H1 (cell line): ENCODE measurements at regions not wholly inside any gene's neighbourhood (a gene's known extent, or its start where the extent isn't known, plus 50 kb on each side); places are given as distances from the start of the nearest gene placed in this dataset.
A peak's percentile ranks its signal among the peaks of the same experiment; 100 is the strongest.

Experiments
- CTCF ChIA-PET: fragments of 300-600 bp; sonication (Branson Sonifier 250); formaldehyde crosslinking; loops from one replicate; lab custom pipeline; 2021; ENCODE audit not compliant: partially characterized antibody; lab: Charles Lee
- POLR2A ChIA-PET: fragments of 300-600 bp; sonication (Branson Sonifier 250); formaldehyde crosslinking; loops from one replicate; lab custom pipeline; 2021; ENCODE audit warnings: inconsistent platforms; ENCODE audit not compliant: partially characterized antibody; lab: Charles Lee
- DNase-seq, 2 experiments: peaks; one replicate each; pipeline versions ENCODE4 v3.0.0 to v3.0.0-alpha.2; 2010 to 2022; ENCODE audit warnings: low spot score in 2 of 2, low read depth in 1 of 2, mixed read lengths in 1 of 2
- FAIRE-seq: peaks from 2 replicates; lab custom pipeline; 2011; peaks lifted over from hg19 to GRCh38; lab: Jason Lieb, UNC
- H2AFZ ChIP-seq: 2 replicates; pipeline ENCODE4 v1.8.1; 2012; ENCODE audit warnings: low read length, inconsistent platforms
- H2AK5ac ChIP-seq: 2 replicates; pipeline ENCODE4 v1.6.1; 2013; ENCODE audit warnings: low read depth, low read length
- H2BK120ac ChIP-seq: replicated peaks from 2 replicates; pipeline ENCODE3; 2013; ENCODE audit warnings: low read depth, low read length, inconsistent platforms
- H2BK12ac ChIP-seq: 2 replicates; pipeline ENCODE4 v1.6.1; 2013; ENCODE audit warnings: low read depth, low read length
- H2BK15ac ChIP-seq: 2 replicates; pipeline ENCODE4 v1.6.1; 2013; ENCODE audit warnings: low read length
- H2BK20ac ChIP-seq: 2 replicates; pipeline ENCODE4 v1.6.1; 2013; ENCODE audit warnings: low read length
- H2BK5ac ChIP-seq: 2 replicates; pipeline ENCODE4 v1.6.1; 2013; ENCODE audit warnings: low read depth, low read length
- H3K14ac ChIP-seq: 2 replicates; pipeline ENCODE4 v1.6.1; 2013; ENCODE audit warnings: inconsistent platforms; ENCODE audit not compliant: insufficient read length
- H3K18ac ChIP-seq: 2 replicates; pipeline ENCODE4 v1.6.1; 2013; ENCODE audit warnings: low read length; ENCODE audit errors: extremely low read depth
- H3K23ac ChIP-seq: 2 replicates; pipeline ENCODE4 v1.6.1; 2013; ENCODE audit warnings: inconsistent platforms; ENCODE audit not compliant: insufficient read length
- H3K23me2 ChIP-seq: 2 replicates; pipeline ENCODE4 v1.6.1; 2013; ENCODE audit warnings: low read depth, low read length
- H3K27ac ChIP-seq: 2 replicates; pipeline ENCODE4 v1.6.1; 2011; ENCODE audit warnings: low read depth, low read length, inconsistent platforms
- H3K27me3 ChIP-seq, 4 experiments: replicated peaks in 1 of 4; 1 replicate in 1 of 4; 2 replicates in 3 of 4; pipeline versions ENCODE4 v1.6.1 to v1.8.1; 2011 to 2013; ENCODE audit warnings: low read length in 3 of 4, mild to moderate bottlenecking in 3 of 4, inconsistent platforms in 2 of 4, mixed read lengths in 2 of 4, moderate library complexity in 1 of 4; ENCODE audit not compliant: control insufficient read depth in 3 of 4, insufficient read depth in 3 of 4; ENCODE audit errors: extremely low read depth in 1 of 4
- H3K36me3 ChIP-seq, 4 experiments: 2 replicates each; pipeline versions ENCODE4 v1.6.1 to v1.8.1; 2011 to 2013; ENCODE audit warnings: mild to moderate bottlenecking in 4 of 4, low read length in 3 of 4, moderate library complexity in 2 of 4, control low read depth in 1 of 4, inconsistent platforms in 1 of 4; ENCODE audit not compliant: insufficient read depth in 4 of 4, control insufficient read depth in 2 of 4
- H3K4ac ChIP-seq: replicated peaks from 2 replicates; pipeline ENCODE3; 2013; ENCODE audit warnings: low read length, low read depth, mixed read lengths, inconsistent platforms; ENCODE audit not compliant: insufficient read length
- H3K4me1 ChIP-seq, 4 experiments: replicated peaks in 1 of 4; 1 replicate in 1 of 4; 2 replicates in 3 of 4; pipeline versions ENCODE4 v1.6.1 to v1.8.1; 2011 to 2013; ENCODE audit warnings: low read length in 3 of 4, inconsistent platforms in 2 of 4, mixed read lengths in 1 of 4; ENCODE audit not compliant: insufficient read depth in 4 of 4, control insufficient read depth in 3 of 4
- H3K4me2 ChIP-seq, 2 experiments: 2 replicates each; pipeline versions ENCODE4 v1.6.1 to v1.8.1; 2011 to 2013; ENCODE audit warnings: low read depth in 2 of 2, low read length in 2 of 2, control low read depth in 1 of 2, inconsistent platforms in 1 of 2, mild to moderate bottlenecking in 1 of 2; ENCODE audit not compliant: insufficient read depth in 1 of 2
- H3K4me3 ChIP-seq, 4 experiments: fragments of 200-600, 300-600 bp in 1 of 4; sonication (generic), shearing (Covaris generic), sonication (Bioruptor Twin) in 1 of 4; 2 replicates each; pipeline versions ENCODE4 v1.5.1 to v1.8.1; 2011 to 2016; ENCODE audit warnings: low read length in 4 of 4, low read depth in 3 of 4, control low read depth in 2 of 4, inconsistent platforms in 2 of 4, mild to moderate bottlenecking in 2 of 4, mixed read lengths in 1 of 4, moderate library complexity in 1 of 4; ENCODE audit not compliant: insufficient read depth in 2 of 4; ENCODE audit errors: extremely low read depth in 1 of 4
- H3K56ac ChIP-seq: replicated peaks from 2 replicates; pipeline ENCODE3; 2013; ENCODE audit warnings: low read depth, mild to moderate bottlenecking, mixed read lengths, low read length, inconsistent platforms; ENCODE audit not compliant: insufficient read length
- H3K79me1 ChIP-seq: 2 replicates; pipeline ENCODE4 v1.6.1; 2013; ENCODE audit warnings: low read depth, low read length, control low read depth
- H3K79me2 ChIP-seq, 2 experiments: 2 replicates each; pipeline versions ENCODE4 v1.6.1 to v1.8.1; 2012 to 2013; ENCODE audit warnings: low read length in 2 of 2, mild to moderate bottlenecking in 2 of 2, inconsistent platforms in 1 of 2; ENCODE audit not compliant: insufficient read depth in 2 of 2, control insufficient read depth in 1 of 2
- H3K9ac ChIP-seq, 4 experiments: replicated peaks in 1 of 4; 1 replicate in 1 of 4; 2 replicates in 3 of 4; pipeline versions ENCODE4 v1.6.1 to v1.8.1; 2011 to 2013; ENCODE audit warnings: low read depth in 3 of 4, low read length in 3 of 4, control low read depth in 2 of 4, mild to moderate bottlenecking in 2 of 4, moderate library complexity in 2 of 4, inconsistent platforms in 1 of 4; ENCODE audit errors: extremely low read depth in 1 of 4
- H3K9me3 ChIP-seq, 2 experiments: 2 replicates each; pipeline versions ENCODE4 v1.6.1 to v1.8.1; 2012 to 2013; ENCODE audit warnings: mild to moderate bottlenecking in 2 of 2, moderate library complexity in 2 of 2, control low read depth in 1 of 2, inconsistent platforms in 1 of 2, low read depth in 1 of 2, low read length in 1 of 2, mixed read lengths in 1 of 2; ENCODE audit not compliant: insufficient read depth in 2 of 2
- H4K20me1 ChIP-seq, 2 experiments: replicated peaks in 1 of 2; 2 replicates each; pipeline versions ENCODE3 to v1.8.1; 2011 to 2013; ENCODE audit warnings: inconsistent platforms in 2 of 2, low read length in 2 of 2, mild to moderate bottlenecking in 1 of 2; ENCODE audit not compliant: insufficient read depth in 2 of 2, control insufficient read depth in 1 of 2
- H4K5ac ChIP-seq: 2 replicates; pipeline ENCODE4 v1.6.1; 2013; ENCODE audit warnings: low read length, low read depth, mixed read lengths, inconsistent platforms; ENCODE audit not compliant: insufficient read length
- H4K8ac ChIP-seq: 2 replicates; pipeline ENCODE4 v1.8.0; 2013; ENCODE audit warnings: mild to moderate bottlenecking, moderate library complexity, low read length, inconsistent platforms; ENCODE audit not compliant: insufficient read depth; ENCODE audit errors: extremely low read depth
- H4K91ac ChIP-seq: replicated peaks from 2 replicates; pipeline ENCODE3; 2013; ENCODE audit warnings: low read length, mixed read lengths, inconsistent platforms; ENCODE audit not compliant: insufficient read length
- CBX5 ChIP-seq: fragments of 300-800, 300-1000 bp; sonication (generic); IDR thresholded peaks from 2 replicates; pipeline ENCODE4 v1.7.1; 2016; ENCODE audit warnings: antibody characterized with exemption, low read length, low read depth
- CREB1 ChIP-seq: IDR thresholded peaks from 2 replicates; pipeline ENCODE4 v1.6.1; 2012; ENCODE audit warnings: inconsistent platforms
- HDAC2 ChIP-seq, 2 experiments: fragments of 300-600 bp in 1 of 2; sonication (generic) in 1 of 2; IDR thresholded peaks; 2 replicates each; pipeline ENCODE4 v1.6.1; 2011 to 2012; ENCODE audit warnings: low read depth in 2 of 2, low read length in 2 of 2, mild to moderate bottlenecking in 2 of 2, moderate library complexity in 2 of 2, borderline replicate concordance in 1 of 2, inconsistent platforms in 1 of 2
- JUND ChIP-seq: IDR thresholded peaks from 2 replicates; pipeline ENCODE4 v1.6.1; 2011; ENCODE audit warnings: mild to moderate bottlenecking, improper control_type of control experiment, low read length
- KDM1A ChIP-seq: fragments of 200-600, 300-600 bp; sonication (generic); IDR thresholded peaks from 2 replicates; pipeline ENCODE4 v1.7.1; 2016; ENCODE audit warnings: mild to moderate bottlenecking, low read length, borderline replicate concordance
- POU5F1 ChIP-seq: IDR thresholded peaks from 2 replicates; pipeline ENCODE4 v1.6.1; 2011; ENCODE audit warnings: low read depth, mild to moderate bottlenecking, low read length, moderate library complexity
- RXRA ChIP-seq: IDR thresholded peaks from 2 replicates; pipeline ENCODE4 v1.6.1; 2011; ENCODE audit warnings: low read depth, mild to moderate bottlenecking, low read length, moderate library complexity; ENCODE audit not compliant: insufficient read depth
- SIX5 ChIP-seq: IDR thresholded peaks from 2 replicates; pipeline ENCODE4 v1.6.1; 2011; ENCODE audit warnings: mild to moderate bottlenecking, low read depth, low read length
- SUZ12 ChIP-seq: fragments of 200-600 bp; sonication (generic); IDR thresholded peaks from 2 replicates; pipeline ENCODE4 v1.6.1; 2012; ENCODE audit warnings: mild to moderate bottlenecking, inconsistent platforms, low read length, moderate library complexity, mixed read lengths
- TBP ChIP-seq: IDR thresholded peaks from 2 replicates; pipeline ENCODE4 v1.6.1; 2011; ENCODE audit warnings: low read depth, low read length, improper control_type of control experiment
- WGBS, 2 experiments: shearing (Covaris generic) in 1 of 2; methylation state at CpG; one replicate each; pipeline versions ENCODE4 v1.1.6 to v1.1.7; 2013 to 2015; ENCODE audit warnings: low lambda C conversion rate in 2 of 2, mixed read lengths in 2 of 2, inconsistent platforms in 1 of 2, low coverage in 1 of 2, missing lambda C conversion rate in 1 of 2; ENCODE audit not compliant: insufficient replicate concordance in 2 of 2, insufficient coverage in 1 of 2, insufficient read length in 1 of 2; ENCODE audit errors: extremely low coverage in 1 of 2, missing lambda C conversion rate in 1 of 2; 5-methylcytosine and 5-hydroxymethylcytosine counted together

GRCh38 chr4:129364747-129365452, 268.9 kb downstream of the C4orf33 start:
- no peaks in the 10 kb centered on the region for H3K27me3 ChIP-seq
- no peak overlapping the region for H3K18ac ChIP-seq
- no peak overlapping the region for H3K9ac ChIP-seq
- 89% methylated on average over 10 of the region's 10 CpGs; no CpG with 5 or more reads in 1 of the 2 experiments for WGBS, 2 experiments
- no peak overlapping the region for H2BK5ac ChIP-seq
- DNase-seq, result no peak
- H3K23ac ChIP-seq, result no peak overlapping the region
- H2AK5ac ChIP-seq, result no peak overlapping the region
- no peak overlapping the region for H3K56ac ChIP-seq
- POLR2A ChIA-PET, result no interaction called here
- H3K14ac ChIP-seq, result no peak overlapping the region
- H2BK120ac ChIP-seq, result no peak overlapping the region
- no peaks in the 10 kb centered on the region for H3K79me1 ChIP-seq
- TF ChIP-seq JUND (no peak), HDAC2 (IDR thresholded peaks at IDR 0.05; ENCODE audit: borderline replicate concordance in 1 of 2, low read depth in 2 of 2, low read length in 2 of 2) (no peak), KDM1A (no peak), RXRA (no peak), TBP (no peak), CREB1 (no peak), SIX5 (no peak), SUZ12 (no peak), CBX5 (no peak), POU5F1 (no peak)
- H4K5ac ChIP-seq, result no peak overlapping the region
- H3K36me3 ChIP-seq, result no peaks in the 10 kb centered on the region
- no peak overlapping the region for H4K91ac ChIP-seq
- H3K23me2 ChIP-seq, result no peaks in the 10 kb centered on the region
- CTCF ChIA-PET, result interaction anchor here (0.6 to 6.4 kb wide), 7 partner anchors 10 to 276 kb away, joined by 3 to 40 read pairs (median 3); no protein-coding TSS in a partner anchor
- H2AFZ ChIP-seq, result no peak overlapping the region
- H2BK20ac ChIP-seq, result peak overlapping the region; percentile 13; the same call in 1 of the 2 replicates
- H3K27ac ChIP-seq, result no peak overlapping the region
- H3K4me3 ChIP-seq, result no peak overlapping the region
- FAIRE-seq, result no peak
- H2BK15ac ChIP-seq, result no peak overlapping the region
- no peaks in the 10 kb centered on the region for H3K9me3 ChIP-seq
- no peak overlapping the region for H3K4me2 ChIP-seq
- no peaks in the 10 kb centered on the region for H3K79me2 ChIP-seq
- no peak overlapping the region for H2BK12ac ChIP-seq
- no peaks in the 10 kb centered on the region for H4K20me1 ChIP-seq
- H3K4me1 ChIP-seq, result peaks cover 0 to 5% (median 0%) of the 10 kb centered on the region in 4 experiments; a peak in 1 of 7 replicates
- no peak overlapping the region for H4K8ac ChIP-seq
- no peak overlapping the region for H3K4ac ChIP-seq
